ENCODE measurements at regions not wholly inside any gene's neighbourhood (a gene's known extent, or its start where the extent isn't known, plus 50 kb on each side); places are given as distances from the start of the nearest gene placed in this dataset.

- no peak for DNase-seq (ENCODE audit: insufficient read length, low spot score)
- TF ChIP-seq CTCF (IDR thresholded peaks at IDR 0.05; ENCODE audit: insufficient read depth, missing control alignments), result no peak
- no peak for FAIRE-seq
Measured at GRCh38 chr15:81962482-81962881, 83.3 kb downstream of the MEX3B start.

- no peak for FAIRE-seq
- TF ChIP-seq CTCF (IDR thresholded peaks at IDR 0.05; ENCODE audit: insufficient read depth, missing control alignments), result no peak
- no peak for DNase-seq (ENCODE audit: insufficient read length, low spot score)
Measured at GRCh38 chr15:81959196-81959595, 86.6 kb downstream of the MEX3B start.

- no peak for DNase-seq (ENCODE audit: insufficient read length, low spot score)
- FAIRE-seq, result no peak
- no peak for TF ChIP-seq CTCF (IDR thresholded peaks at IDR 0.05; ENCODE audit: insufficient read depth, missing control alignments)
Measured at GRCh38 chr15:81957698-81958097, 88.1 kb downstream of the MEX3B start.

GRCh38 chr15:81955382-81956062 is 90.3 kb downstream of the MEX3B start:
- TF ChIP-seq CTCF (IDR thresholded peaks at IDR 0.05; ENCODE audit: insufficient read depth, missing control alignments), result no peak
- DNase-seq (ENCODE audit: insufficient read length, low spot score) (no peak), FAIRE-seq (no peak)

GRCh38 chr15:81954158-81954783 is 91.5 kb downstream of the MEX3B start:
- TF ChIP-seq CTCF (IDR thresholded peaks at IDR 0.05; ENCODE audit: insufficient read depth, missing control alignments), result no peak
- FAIRE-seq (no peak), DNase-seq (ENCODE audit: insufficient read length, low spot score) (no peak)

- no peak for TF ChIP-seq CTCF (IDR thresholded peaks at IDR 0.05; ENCODE audit: insufficient read depth, missing control alignments)
- FAIRE-seq (no peak), DNase-seq (ENCODE audit: insufficient read length, low spot score) (no peak)
Measured at GRCh38 chr15:81950841-81951414, 94.9 kb downstream of the MEX3B start.

GRCh38 chr15:81948751-81949150 is 97.1 kb downstream of the MEX3B start:
- no peak for FAIRE-seq

More at GRCh38 chr15:81948751-81949150, 97.1 kb downstream of the MEX3B start:
- no peak for DNase-seq (ENCODE audit: insufficient read length, low spot score)
- TF ChIP-seq CTCF (IDR thresholded peaks at IDR 0.05; ENCODE audit: insufficient read depth, missing control alignments), result no peak

Measured in D721Med (cell line).